ENCODE measurements at regions not wholly inside any gene's neighbourhood (a gene's known extent, or its start where the extent isn't known, plus 50 kb on each side); places are given as distances from the start of the nearest gene placed in this dataset.

DNA sequence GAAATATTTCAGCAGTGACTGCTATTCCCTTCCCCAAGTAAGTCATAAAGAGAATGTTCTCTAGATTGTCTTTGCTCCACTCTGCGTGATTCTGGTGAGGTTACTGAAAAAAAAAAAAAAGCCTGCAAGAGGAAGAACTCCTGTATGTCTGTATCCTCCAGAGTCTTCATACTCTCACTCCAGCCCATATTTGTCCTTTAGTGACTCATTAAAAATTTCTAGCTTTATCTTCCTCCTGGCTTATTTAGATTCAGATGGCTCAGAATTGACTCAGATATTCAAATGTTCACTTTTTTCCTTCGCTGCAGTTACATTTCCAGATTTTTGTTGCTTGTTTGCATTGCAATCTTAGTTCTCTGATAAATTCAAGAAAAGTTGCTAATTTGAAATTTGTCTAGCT is 76.3 kb upstream of the CNTN5 start:
- ChIA-PET CTCF (no interaction called here), POLR2A (ENCODE audit: unreplicated experiment) (no interaction called here)
- Histone ChIP-seq H4K5ac (ENCODE audit: low read depth, low read length) (no peak overlapping the region), H2BK20ac (ENCODE audit: low read depth, low read length) (no peak overlapping the region), H3K9me3 (ENCODE audit: control insufficient read depth, insufficient read depth, low read length) (no peaks in the 10 kb centered on the region; the same call in 1 of the 2 replicates), H3K27me3 (ENCODE audit: control insufficient read depth, insufficient read depth, low read length) (no peaks in the 10 kb centered on the region), H2AK9ac (replicated peaks; ENCODE audit: low read depth, low read length, poor library complexity) (no peak overlapping the region), H3K4me2 (ENCODE audit: low read depth, low read length) (no peak overlapping the region), H3K79me1 (ENCODE audit: low read depth in 1 of 2, low read length in 2 of 2) (no peaks in the 10 kb centered on the region), H4K20me1 (ENCODE audit: insufficient read depth, low read length) (no peaks in the 10 kb centered on the region), H3K9me1 (ENCODE audit: insufficient read depth, low read length) (no peaks in the 10 kb centered on the region), H3K18ac (ENCODE audit: low read depth, low read length) (no peak overlapping the region), H3K14ac (replicated peaks; ENCODE audit: low read depth, low read length) (no peak overlapping the region), H4K91ac (ENCODE audit: insufficient read depth, low read depth, low read length) (no peak overlapping the region), H2BK120ac (ENCODE audit: low read depth, low read length) (no peak overlapping the region), H3K9ac (ENCODE audit: low read depth, low read length) (no peak overlapping the region), H2BK15ac (ENCODE audit: low read depth, low read length) (no peak overlapping the region), H2AFZ (replicated peaks; ENCODE audit: low read length, poor library complexity) (no peak overlapping the region), H3K27ac (ENCODE audit: insufficient read depth, low read length) (no peak overlapping the region), H2BK5ac (ENCODE audit: low read depth, low read length, poor library complexity, severe bottlenecking) (no peak overlapping the region), H3K23ac (ENCODE audit: low read depth, low read length) (no peak overlapping the region), H3K4me3 (ENCODE audit: insufficient read depth, low read depth, low read length) (no peak overlapping the region), H3K4ac (ENCODE audit: low read depth, low read length) (no peak overlapping the region), H2AK5ac (ENCODE audit: low read depth, low read length) (no peak overlapping the region), H3K56ac (ENCODE audit: extremely low read depth, insufficient read depth, low read length) (no peak overlapping the region), H4K8ac (ENCODE audit: low read depth in 2 of 2, low read length in 2 of 2) (no peak overlapping the region), H3K36me3 (ENCODE audit: control insufficient read depth, insufficient read depth, low read length) (no peaks in the 10 kb centered on the region), H3K4me1 (ENCODE audit: control insufficient read depth, insufficient read depth, low read length) (no peaks in the 10 kb centered on the region)
- intact Hi-C loops (cut with micrococcal nuclease), result no loop called here
- no peak for DNase-seq
- in situ Hi-C loops (cut with MboI; ENCODE audit: low sequenced_read_pairs), result no loop called here
- no peak for ATAC-seq (ENCODE audit: low read depth)
- dilution Hi-C loops (cut with HindIII; ENCODE audit: low sequenced_read_pairs, unreplicated experiment), result no loop called here
- TF ChIP-seq CHD1 (IDR thresholded peaks at IDR 0.05; ENCODE audit: low read depth, low read length), result no peak
- no peak for TF ChIP-seq FOS (IDR thresholded peaks at IDR 0.05; ENCODE audit: low read depth, low read length)
- TF ChIP-seq RCOR1 (IDR thresholded peaks at IDR 0.05; ENCODE audit: insufficient replicate concordance, low read length), result no peak
- no peak for TF ChIP-seq CEBPB (IDR thresholded peaks at IDR 0.05; ENCODE audit: low read depth, low read length)
- TF ChIP-seq RAD21 (IDR thresholded peaks at IDR 0.05; ENCODE audit: low read length), result no peak
- no peak for TF ChIP-seq NFE2L2 (IDR thresholded peaks at IDR 0.05; ENCODE audit: low read depth, low read length)
- TF ChIP-seq BHLHE40 (IDR thresholded peaks at IDR 0.05; ENCODE audit: low read depth, low read length), result no peak
- TF ChIP-seq, protein P1, sequence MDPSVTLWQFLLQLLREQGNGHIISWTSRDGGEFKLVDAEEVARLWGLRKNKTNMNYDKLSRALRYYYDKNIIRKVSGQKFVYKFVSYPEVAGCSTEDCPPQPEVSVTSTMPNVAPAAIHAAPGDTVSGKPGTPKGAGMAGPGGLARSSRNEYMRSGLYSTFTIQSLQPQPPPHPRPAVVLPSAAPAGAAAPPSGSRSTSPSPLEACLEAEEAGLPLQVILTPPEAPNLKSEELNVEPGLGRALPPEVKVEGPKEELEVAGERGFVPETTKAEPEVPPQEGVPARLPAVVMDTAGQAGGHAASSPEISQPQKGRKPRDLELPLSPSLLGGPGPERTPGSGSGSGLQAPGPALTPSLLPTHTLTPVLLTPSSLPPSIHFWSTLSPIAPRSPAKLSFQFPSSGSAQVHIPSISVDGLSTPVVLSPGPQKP (IDR thresholded peaks at IDR 0.05; ENCODE audit: borderline replicate concordance, low read depth, low read length), result no peak
- no peak for TF ChIP-seq POLR2A (IDR thresholded peaks at IDR 0.05; ENCODE audit: low read depth, low read length)
- TF ChIP-seq, protein P2, sequence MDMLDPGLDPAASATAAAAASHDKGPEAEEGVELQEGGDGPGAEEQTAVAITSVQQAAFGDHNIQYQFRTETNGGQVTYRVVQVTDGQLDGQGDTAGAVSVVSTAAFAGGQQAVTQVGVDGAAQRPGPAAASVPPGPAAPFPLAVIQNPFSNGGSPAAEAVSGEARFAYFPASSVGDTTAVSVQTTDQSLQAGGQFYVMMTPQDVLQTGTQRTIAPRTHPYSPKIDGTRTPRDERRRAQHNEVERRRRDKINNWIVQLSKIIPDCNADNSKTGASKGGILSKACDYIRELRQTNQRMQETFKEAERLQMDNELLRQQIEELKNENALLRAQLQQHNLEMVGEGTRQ (IDR thresholded peaks at IDR 0.05; ENCODE audit: low read depth, low read length), result no peak
- no peak for TF ChIP-seq SMC3 (IDR thresholded peaks at IDR 0.05; ENCODE audit: low read depth, low read length)
- WGBS, 2 experiments (ENCODE audit: extremely low coverage in 2 of 2, insufficient read length in 1 of 2), result no CpG with 5 or more reads among the region's 2 CpGs
- BruUV-seq (replicated peaks), result no TSS peak

All from IMR-90 (cell line).